Spleen (tissue), 11 donors: ENCODE measurements at regions not wholly inside any gene's neighbourhood (a gene's known extent, or its start where the extent isn't known, plus 50 kb on each side); places are given as distances from the start of the nearest gene placed in this dataset.

Experiments used
- DNase-seq: peaks from one replicate; pipeline ENCODE4 v3.0.0-alpha.2; 2020
- H3K27ac ChIP-seq, 8 donors: fragments of 200-600 bp; sonication (generic) in 7 of 8; 1 replicate in 4 of 8; 2 replicates in 4 of 8; pipeline versions ENCODE4 v1.5.0 to v1.8.0; 2016 to 2021; ENCODE audit warnings: inconsistent platforms in 4 of 8, mild to moderate bottlenecking in 4 of 8, moderate library complexity in 1 of 8
- H3K27me3 ChIP-seq, 7 donors: fragments of 200-600 bp; sonication (generic) in 6 of 7; replicated peaks in 1 of 7; 1 replicate in 4 of 7; 2 replicates in 3 of 7; pipeline versions ENCODE4 v1.5.0 to v1.8.0; 2016 to 2021; ENCODE audit warnings: inconsistent platforms in 3 of 7, mild to moderate bottlenecking in 1 of 7
- H3K36me3 ChIP-seq, 6 donors: fragments of 200-600 bp; sonication (generic) in 5 of 6; 1 replicate in 4 of 6; 2 replicates in 2 of 6; pipeline versions ENCODE4 v1.5.0 to v1.8.0; 2016 to 2021; ENCODE audit warnings: inconsistent platforms in 2 of 6
- H3K4me1 ChIP-seq, 6 donors: fragments of 200-600 bp; sonication (generic) in 5 of 6; 1 replicate in 3 of 6; 2 replicates in 3 of 6; pipeline versions ENCODE4 v1.5.0 to v1.8.0; 2016 to 2021; ENCODE audit warnings: inconsistent platforms in 3 of 6
- H3K4me3 ChIP-seq, 8 donors: fragments of 200-600 bp; sonication (generic) in 7 of 8; 1 replicate in 4 of 8; 2 replicates in 4 of 8; pipeline versions ENCODE4 v1.5.0 to v1.8.0; 2016 to 2021; ENCODE audit warnings: inconsistent platforms in 4 of 8, mild to moderate bottlenecking in 4 of 8, moderate library complexity in 2 of 8
- H3K9me3 ChIP-seq, 8 donors: fragments of 200-600 bp; sonication (generic) in 7 of 8; 1 replicate in 4 of 8; 2 replicates in 4 of 8; pipeline versions ENCODE4 v1.5.0 to v1.8.0; 2016 to 2021; ENCODE audit warnings: inconsistent platforms in 4 of 8
- POLR2A ChIP-seq, 3 donors: fragments of 450-650 bp; IDR thresholded peaks; one replicate each; pipeline ENCODE4 v1.5.1; 2017; ENCODE audit warnings: antibody characterized with exemption in 3 of 3, mild to moderate bottlenecking in 1 of 3
- POLR2AphosphoS5 ChIP-seq, 3 donors: sonication (generic); formaldehyde crosslinking; IDR thresholded peaks; one replicate each; pipeline ENCODE4 v1.5.1; 2017; ENCODE audit warnings: antibody characterized with exemption in 3 of 3
- WGBS, 5 donors: extraction: QIAGEN DNeasy Blood & Tissue Kit in 3 of 5; methylation state at CpG; one replicate each; pipeline versions ENCODE4 v1.1.5 to v1.1.7; 2013 to 2018; 5-methylcytosine and 5-hydroxymethylcytosine counted together
- intact Hi-C: fragments of 100-400 bp; cut with DNase I; formaldehyde crosslinking; loops from one replicate; pipeline ENCODE4 v1.15.0; 2023; ENCODE audit warnings: low total_unique reads
- TF ChIP-seq, protein P1 (sequence below), 11 experiments: fragments of 200-600 bp in 7 of 11; fragments of 450-650 bp in 4 of 11; sonication (generic) in 4 of 11; IDR thresholded peaks in 8 of 11; conservative IDR thresholded peaks in 3 of 11; 1 replicate in 7 of 11; 2 replicates in 4 of 11; pipeline versions ENCODE4 v1.4.0 to v1.8.0; 2016 to 2021; ENCODE audit warnings: antibody characterized with exemption in 11 of 11, inconsistent platforms in 4 of 11, mild to moderate bottlenecking in 1 of 11
- donor health status: healthy with polysubstance abuse.
- donor health status: DM: no; HTN: no; CAD: no; lungs with moderate emphysema.
- donor health status: DM: no; HTN: no; CAD: no.
- donor health status: Bipolar disorder and iron deficiency.
- donor health status: healthy.
- donor health status: DM: no; HTN: no; CAD: no.
- donor health status: DM: yes; HTN: yes; CAD: no.

DNA sequence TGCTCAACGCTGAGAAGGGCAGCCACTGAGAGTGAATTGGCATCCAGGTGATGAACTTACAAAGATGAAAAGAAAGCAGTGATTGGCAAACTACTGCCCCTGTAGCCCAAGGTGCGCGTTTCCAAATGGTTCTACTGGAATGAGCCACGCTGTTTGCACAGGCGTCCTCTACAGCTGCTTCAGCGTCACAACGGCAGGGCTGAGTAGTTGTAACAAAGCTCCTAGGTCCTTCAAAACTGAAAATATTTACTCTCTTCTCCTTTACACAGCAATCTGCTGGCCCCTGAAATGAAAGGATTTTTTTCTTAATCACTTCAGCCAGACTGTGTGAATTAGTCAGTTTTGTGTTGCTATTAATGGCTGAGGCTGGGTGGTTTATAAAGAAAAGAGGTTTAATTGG, 107.2 kb upstream of the FOXF1 start:
- intact Hi-C loops, result no loop called here
- Histone ChIP-seq H3K27ac (no peak overlapping the region), H3K4me3 (no peak overlapping the region), H3K36me3 (no peaks in the 10 kb centered on the region), H3K27me3 (peaks cover 0 to 64% (median 6%) of the 10 kb centered on the region in 7 donors), H3K4me1 (no peaks in the 10 kb centered on the region), H3K9me3 (no peaks in the 10 kb centered on the region)
- TF ChIP-seq POLR2A (IDR thresholded peaks at IDR 0.05), result no peak
- no peak for TF ChIP-seq POLR2AphosphoS5 (IDR thresholded peaks at IDR 0.05)
- TF ChIP-seq, protein P1, sequence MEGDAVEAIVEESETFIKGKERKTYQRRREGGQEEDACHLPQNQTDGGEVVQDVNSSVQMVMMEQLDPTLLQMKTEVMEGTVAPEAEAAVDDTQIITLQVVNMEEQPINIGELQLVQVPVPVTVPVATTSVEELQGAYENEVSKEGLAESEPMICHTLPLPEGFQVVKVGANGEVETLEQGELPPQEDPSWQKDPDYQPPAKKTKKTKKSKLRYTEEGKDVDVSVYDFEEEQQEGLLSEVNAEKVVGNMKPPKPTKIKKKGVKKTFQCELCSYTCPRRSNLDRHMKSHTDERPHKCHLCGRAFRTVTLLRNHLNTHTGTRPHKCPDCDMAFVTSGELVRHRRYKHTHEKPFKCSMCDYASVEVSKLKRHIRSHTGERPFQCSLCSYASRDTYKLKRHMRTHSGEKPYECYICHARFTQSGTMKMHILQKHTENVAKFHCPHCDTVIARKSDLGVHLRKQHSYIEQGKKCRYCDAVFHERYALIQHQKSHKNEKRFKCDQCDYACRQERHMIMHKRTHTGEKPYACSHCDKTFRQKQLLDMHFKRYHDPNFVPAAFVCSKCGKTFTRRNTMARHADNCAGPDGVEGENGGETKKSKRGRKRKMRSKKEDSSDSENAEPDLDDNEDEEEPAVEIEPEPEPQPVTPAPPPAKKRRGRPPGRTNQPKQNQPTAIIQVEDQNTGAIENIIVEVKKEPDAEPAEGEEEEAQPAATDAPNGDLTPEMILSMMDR (IDR thresholded peaks at IDR 0.05 in 8 of 11, conservative IDR thresholded peaks at IDR 0.05 in 3 of 11), result no peak
- 92 to 98% (median 95%) methylated on average over 7 of the region's 7 CpGs for WGBS, 5 donors
- no peak for DNase-seq

DNA sequence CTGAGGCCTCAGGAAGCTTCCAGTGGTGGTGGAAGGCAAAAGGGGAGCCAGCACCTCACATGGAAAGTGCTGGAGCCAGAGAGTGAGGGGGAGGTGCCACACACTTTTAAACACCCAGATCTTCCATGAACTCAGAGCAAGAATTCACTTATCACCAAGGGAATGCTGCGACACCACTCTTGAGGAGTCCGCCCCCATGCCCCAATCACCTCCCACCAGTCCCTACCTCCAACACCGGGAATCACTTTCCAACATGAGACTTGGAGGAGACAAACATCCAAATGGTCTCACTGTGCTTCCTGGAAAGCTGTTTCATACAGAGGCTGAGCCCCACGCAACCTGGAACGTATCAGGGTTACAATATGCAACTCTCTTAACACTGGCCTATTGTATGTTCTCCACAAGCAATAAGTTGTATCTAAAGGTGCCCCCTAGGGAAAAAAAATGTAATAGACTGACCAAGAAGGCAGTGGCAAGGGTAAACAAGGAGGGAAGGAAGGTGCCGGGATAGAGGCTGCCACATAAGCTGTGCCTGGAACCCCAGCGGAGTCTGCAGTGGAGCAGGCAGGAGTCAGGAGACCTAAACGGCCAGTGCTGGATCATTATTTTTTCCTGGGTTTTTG, 106.7 kb upstream of the FOXF1 start:
- no peak for DNase-seq
- H3K4me1 ChIP-seq, result no peaks in the 10 kb centered on the region
- H3K9me3 ChIP-seq, result no peaks in the 10 kb centered on the region
- intact Hi-C loops, result no loop called here
- no peak for TF ChIP-seq POLR2AphosphoS5 (IDR thresholded peaks at IDR 0.05)
- TF ChIP-seq, protein P1 (IDR thresholded peaks at IDR 0.05 in 8 of 11, conservative IDR thresholded peaks at IDR 0.05 in 3 of 11), result no peak
- no peak for TF ChIP-seq POLR2A (IDR thresholded peaks at IDR 0.05)
- peaks cover 0 to 70% (median 6%) of the 10 kb centered on the region in 7 donors for H3K27me3 ChIP-seq
- H3K4me3 ChIP-seq, result no peak overlapping the region
- H3K27ac ChIP-seq, result no peak overlapping the region
- no peaks in the 10 kb centered on the region for H3K36me3 ChIP-seq
- WGBS, 5 donors, result 71 to 83% (median 73%) methylated on average over 7 to 8 of the region's 8 CpGs

DNA sequence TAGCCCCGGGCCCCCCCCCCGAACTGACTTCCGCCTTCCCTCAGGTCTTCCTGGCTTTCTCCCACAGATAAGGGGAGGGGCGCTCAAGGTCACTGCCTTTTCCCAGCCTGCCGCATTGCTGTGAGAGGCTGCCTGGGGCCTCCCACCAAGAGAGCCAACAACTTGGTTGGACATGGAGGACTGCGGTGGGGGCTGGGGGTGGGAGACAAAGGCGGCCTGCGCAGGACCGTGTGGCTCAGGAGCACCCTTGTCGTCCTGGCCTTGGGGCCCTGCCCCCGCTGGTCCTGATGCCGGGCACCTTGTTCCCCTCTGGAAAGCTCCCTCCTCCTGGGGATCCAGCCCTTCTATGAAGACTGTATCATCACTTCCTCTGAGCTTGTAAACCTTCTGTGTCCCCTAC, 105.6 kb upstream of the FOXF1 start:
- Histone ChIP-seq H3K27ac (no peak overlapping the region), H3K4me3 (no peak overlapping the region), H3K36me3 (no peaks in the 10 kb centered on the region), H3K9me3 (no peaks in the 10 kb centered on the region), H3K4me1 (no peaks in the 10 kb centered on the region), H3K27me3 (peaks cover 0 to 76% (median 6%) of the 10 kb centered on the region in 7 donors)
- TF ChIP-seq POLR2AphosphoS5 (IDR thresholded peaks at IDR 0.05), result no peak
- TF ChIP-seq, protein P1 (IDR thresholded peaks at IDR 0.05 in 8 of 11, conservative IDR thresholded peaks at IDR 0.05 in 3 of 11), result no peak
- no peak for TF ChIP-seq POLR2A (IDR thresholded peaks at IDR 0.05)
- 52 to 61% (median 58%) methylated on average over 7 to 12 of the region's 12 CpGs for WGBS, 5 donors
- no peak for DNase-seq
- intact Hi-C loops, result no loop called here

DNA sequence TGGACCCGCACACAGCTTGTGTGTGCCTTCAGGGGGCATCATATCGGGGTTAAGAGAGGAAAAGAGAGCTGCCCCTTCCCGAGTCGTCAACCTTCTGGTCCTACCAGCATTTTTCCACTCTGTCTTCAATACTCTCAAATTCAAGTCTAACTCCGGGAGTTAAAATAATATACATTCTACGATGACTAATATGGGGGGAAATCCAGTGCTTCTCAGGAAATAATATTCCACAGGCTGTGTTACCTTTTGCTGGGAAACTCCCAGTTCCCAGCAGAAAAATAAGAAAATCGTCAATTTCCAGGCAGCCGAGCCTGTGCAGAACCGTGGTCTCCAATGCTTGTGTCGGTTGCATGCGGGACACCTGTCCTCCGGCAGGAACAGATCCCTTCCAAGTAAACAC, 105.0 kb upstream of the FOXF1 start:
- Histone ChIP-seq H3K9me3 (peaks cover 0 to under 1% (median 0%) of the 10 kb centered on the region in 8 donors), H3K4me1 (no peaks in the 10 kb centered on the region), H3K27me3 (peaks cover 0 to 78% (median 6%) of the 10 kb centered on the region in 7 donors), H3K27ac (no peak overlapping the region), H3K36me3 (no peaks in the 10 kb centered on the region), H3K4me3 (no peak overlapping the region)
- no peak for TF ChIP-seq POLR2A (IDR thresholded peaks at IDR 0.05)
- intact Hi-C loops, result no loop called here
- WGBS, 5 donors, result 61 to 72% (median 66%) methylated on average over 11 to 12 of the region's 12 CpGs
- no peak for DNase-seq
